ENCODE measurements at regions not wholly inside any gene's neighbourhood (a gene's known extent, or its start where the extent isn't known, plus 50 kb on each side); places are given as distances from the start of the nearest gene placed in this dataset.

GRCh38 chr3:78123058-78123457, 1083.2 kb downstream of the ROBO2 start:
- H3K4me3 ChIP-seq (replicated peaks; ENCODE audit: low read depth, low read length), result no peak overlapping the region

DNA sequence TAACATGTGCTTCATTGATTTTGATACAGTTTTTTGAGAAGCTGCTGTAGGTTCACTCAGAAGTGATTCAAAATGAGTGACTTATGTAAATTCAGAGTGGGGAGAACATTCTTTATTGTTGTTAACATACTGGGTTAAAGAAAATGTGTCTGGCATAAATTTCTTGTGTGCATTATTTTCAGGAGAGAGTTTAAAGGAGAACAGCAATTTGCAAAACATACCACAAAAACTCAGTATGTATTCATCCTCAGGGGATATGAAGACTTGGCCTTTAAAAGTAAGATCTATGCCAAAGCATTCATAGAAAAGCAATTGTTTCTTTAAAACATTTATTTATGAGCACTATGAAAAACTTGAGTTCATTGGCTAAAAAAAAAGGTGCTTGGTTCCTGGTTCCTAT, 1089.8 kb downstream of the ROBO2 start:
- TF ChIP-seq CTCF (IDR thresholded peaks at IDR 0.05; ENCODE audit: low read length, missing control alignments), result no peak
- H3K4me3 ChIP-seq (replicated peaks; ENCODE audit: low read depth, low read length), result no peak overlapping the region
- DNase-seq (ENCODE audit: low read depth), result no peak

More at GRCh38 chr3:78123058-78123457, 1083.2 kb downstream of the ROBO2 start:
- no peak for TF ChIP-seq CTCF (IDR thresholded peaks at IDR 0.05; ENCODE audit: low read length, missing control alignments)
- DNase-seq (ENCODE audit: low read depth), result no peak

DNA sequence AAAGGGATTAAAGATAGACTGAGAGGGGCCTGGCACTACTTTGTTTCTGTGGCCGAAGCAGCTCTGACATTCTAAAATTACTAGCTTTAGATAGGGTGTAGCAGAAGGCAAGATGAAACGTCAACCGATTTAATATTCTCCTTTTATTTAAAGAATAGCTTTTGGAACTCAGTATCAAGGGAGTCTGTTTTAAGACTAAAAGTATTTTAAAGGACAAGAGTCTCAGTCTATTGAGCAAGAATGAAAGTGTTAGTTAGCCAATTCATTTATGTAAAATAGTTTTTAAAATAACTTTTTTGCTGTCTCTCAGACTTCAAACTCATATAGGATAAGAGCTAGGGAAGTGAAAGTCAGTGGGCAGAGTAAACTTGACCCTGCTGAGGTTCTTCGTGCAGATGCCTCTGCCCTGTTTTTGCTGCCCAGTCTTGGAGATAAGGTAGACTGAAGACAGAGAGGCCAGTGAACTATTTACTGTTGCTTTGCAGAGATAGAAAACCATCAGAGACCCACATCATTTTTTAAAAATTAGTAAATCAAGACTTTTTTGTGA, 1090.9 kb downstream of the ROBO2 start:
- DNase-seq (ENCODE audit: low read depth), result no peak
- no peak for TF ChIP-seq CTCF (IDR thresholded peaks at IDR 0.05; ENCODE audit: low read length, missing control alignments)
- no peak overlapping the region for H3K4me3 ChIP-seq (replicated peaks; ENCODE audit: low read depth, low read length)

DNA sequence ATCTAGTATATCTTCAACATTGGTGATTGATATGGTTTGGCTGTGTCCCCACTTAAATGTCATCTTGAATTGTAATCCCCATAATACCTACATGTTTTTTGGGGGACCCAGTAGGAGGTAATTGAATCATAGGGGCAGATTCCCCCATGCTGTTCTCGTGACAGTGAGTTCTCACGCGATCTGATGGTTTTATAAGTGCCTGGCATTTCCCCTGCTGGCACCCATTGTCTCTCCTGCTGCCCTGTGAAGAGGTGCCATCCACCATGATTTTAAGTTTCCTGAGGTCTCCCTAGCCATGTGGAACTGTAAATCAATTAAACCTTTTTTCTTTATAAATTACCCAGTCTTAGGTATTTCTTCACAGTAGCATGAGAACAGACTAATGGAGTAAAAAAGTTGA, 1094.6 kb downstream of the ROBO2 start:
- TF ChIP-seq CTCF (IDR thresholded peaks at IDR 0.05; ENCODE audit: low read length, missing control alignments), result no peak
- DNase-seq (ENCODE audit: low read depth), result no peak
- H3K4me3 ChIP-seq (replicated peaks; ENCODE audit: low read depth, low read length), result no peak overlapping the region

GRCh38 chr3:78139166-78139565, 1099.3 kb downstream of the ROBO2 start:
- DNase-seq (ENCODE audit: low read depth), result peak; percentile 73
- TF ChIP-seq CTCF (IDR thresholded peaks at IDR 0.05; ENCODE audit: low read length, missing control alignments), result no peak
- no peak overlapping the region for H3K4me3 ChIP-seq (replicated peaks; ENCODE audit: low read depth, low read length)

GRCh38 chr3:78140274-78140673, 1100.4 kb downstream of the ROBO2 start:
- no peak overlapping the region for H3K4me3 ChIP-seq (replicated peaks; ENCODE audit: low read depth, low read length)
- peak; percentile 11 for DNase-seq (ENCODE audit: low read depth)
- TF ChIP-seq CTCF (IDR thresholded peaks at IDR 0.05; ENCODE audit: low read length, missing control alignments), result peak; percentile 10

DNA sequence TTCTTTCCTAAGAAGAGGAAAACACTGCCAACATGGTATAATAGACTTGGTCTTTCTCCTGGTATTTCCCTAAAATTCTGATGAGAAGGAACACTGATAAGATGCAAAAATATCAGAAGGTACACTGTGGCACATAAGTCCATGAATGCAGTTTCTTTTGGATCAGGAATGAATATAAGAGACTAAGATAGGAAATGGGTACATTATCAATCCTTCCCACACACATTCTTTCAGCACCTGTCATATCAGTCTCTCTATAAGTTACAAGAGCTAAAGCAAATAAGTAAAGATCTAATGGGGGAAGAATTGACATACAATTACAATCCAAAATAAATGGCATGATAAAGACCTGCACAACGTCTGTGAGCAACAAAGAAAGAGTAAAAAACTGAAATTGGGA, 1101.0 kb downstream of the ROBO2 start:
- no peak for DNase-seq (ENCODE audit: low read depth)
- TF ChIP-seq CTCF (IDR thresholded peaks at IDR 0.05; ENCODE audit: low read length, missing control alignments), result no peak

More for the DNA sequence above, 1101.0 kb downstream of the ROBO2 start:
- H3K4me3 ChIP-seq (replicated peaks; ENCODE audit: low read depth, low read length), result no peak overlapping the region

Measured in fibroblast of pulmonary artery (primary cell).